Upper lobe of left lung (tissue), 4 donors: ENCODE measurements at regions not wholly inside any gene's neighbourhood (a gene's known extent, or its start where the extent isn't known, plus 50 kb on each side); places are given as distances from the start of the nearest gene placed in this dataset.

Experiments
- POLR2A ChIP-seq, 4 donors: fragments of 450-650 bp; IDR thresholded peaks; one replicate each; pipeline ENCODE4 v1.5.1; 2016 to 2017; ENCODE audit warnings: antibody characterized with exemption in 4 of 4, mild to moderate bottlenecking in 2 of 4
- POLR2AphosphoS5 ChIP-seq, 2 donors: sonication (generic); formaldehyde crosslinking; IDR thresholded peaks; one replicate each; pipeline ENCODE4 v1.5.1; 2017; ENCODE audit warnings: antibody characterized with exemption in 2 of 2
- TF ChIP-seq, protein P1 (sequence below), 6 experiments: fragments of 450-650 bp in 4 of 6; fragments of 200-600 bp in 2 of 6; sonication (generic) in 2 of 6; IDR thresholded peaks; one replicate each; pipeline ENCODE4 v1.5.1; 2016 to 2019; ENCODE audit warnings: antibody characterized with exemption in 6 of 6

DNA sequence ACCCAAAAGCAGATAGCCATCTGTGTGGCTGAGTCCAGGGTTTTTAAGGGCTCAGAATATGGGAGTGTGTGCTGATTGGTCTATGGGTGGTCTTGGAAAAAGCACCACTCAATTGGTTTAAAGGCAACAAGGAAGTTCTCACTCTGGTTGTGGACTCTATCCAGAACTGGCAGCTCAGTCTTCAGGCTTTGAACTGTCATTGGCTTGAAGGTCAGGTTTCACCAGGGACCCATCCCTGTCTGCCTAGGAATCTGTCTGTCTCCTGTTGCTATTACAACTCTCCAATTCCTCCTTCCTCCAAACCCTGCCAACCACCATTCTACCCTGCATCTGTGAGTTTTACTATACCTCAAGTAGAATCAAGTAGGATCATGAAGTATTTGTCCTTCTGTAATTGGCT, 341.7 kb upstream of the ADGRL2 start:
- TF ChIP-seq, protein P1, sequence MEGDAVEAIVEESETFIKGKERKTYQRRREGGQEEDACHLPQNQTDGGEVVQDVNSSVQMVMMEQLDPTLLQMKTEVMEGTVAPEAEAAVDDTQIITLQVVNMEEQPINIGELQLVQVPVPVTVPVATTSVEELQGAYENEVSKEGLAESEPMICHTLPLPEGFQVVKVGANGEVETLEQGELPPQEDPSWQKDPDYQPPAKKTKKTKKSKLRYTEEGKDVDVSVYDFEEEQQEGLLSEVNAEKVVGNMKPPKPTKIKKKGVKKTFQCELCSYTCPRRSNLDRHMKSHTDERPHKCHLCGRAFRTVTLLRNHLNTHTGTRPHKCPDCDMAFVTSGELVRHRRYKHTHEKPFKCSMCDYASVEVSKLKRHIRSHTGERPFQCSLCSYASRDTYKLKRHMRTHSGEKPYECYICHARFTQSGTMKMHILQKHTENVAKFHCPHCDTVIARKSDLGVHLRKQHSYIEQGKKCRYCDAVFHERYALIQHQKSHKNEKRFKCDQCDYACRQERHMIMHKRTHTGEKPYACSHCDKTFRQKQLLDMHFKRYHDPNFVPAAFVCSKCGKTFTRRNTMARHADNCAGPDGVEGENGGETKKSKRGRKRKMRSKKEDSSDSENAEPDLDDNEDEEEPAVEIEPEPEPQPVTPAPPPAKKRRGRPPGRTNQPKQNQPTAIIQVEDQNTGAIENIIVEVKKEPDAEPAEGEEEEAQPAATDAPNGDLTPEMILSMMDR (IDR thresholded peaks at IDR 0.05), result no peak
- TF ChIP-seq POLR2A (IDR thresholded peaks at IDR 0.05) (no peak), POLR2AphosphoS5 (IDR thresholded peaks at IDR 0.05) (no peak)
